Calu3 (cell line): ENCODE measurements at regions not wholly inside any gene's neighbourhood (a gene's known extent, or its start where the extent isn't known, plus 50 kb on each side); places are given as distances from the start of the nearest gene placed in this dataset.

Source experiments
- BruUV-seq: library from RNA; stranded (reverse); fragments of 400-500 nt; replicated peaks from 2 replicates; lab custom pipeline; 2021; lab: Mats Ljungman, UMichigan
- CTCF ChIA-PET: fragments of 300-600 bp; sonication (Branson Sonifier 250); formaldehyde crosslinking; loops from one replicate; lab custom pipeline; 2022; ENCODE audit warnings: antibody characterized with exemption; lab: Charles Lee
- DNase-seq: peaks from one replicate; pipeline ENCODE4 v3.0.0; 2022
- H3K27ac Mint-ChIP-seq: one replicate; pipeline ENCODE4 v1.8.0; 2022; ENCODE audit warnings: mixed read lengths; ENCODE audit not compliant: unreplicated experiment
- H3K27me3 Mint-ChIP-seq: one replicate; pipeline ENCODE4 v1.8.0; 2022; ENCODE audit warnings: mixed read lengths; ENCODE audit not compliant: unreplicated experiment
- H3K36me3 Mint-ChIP-seq: one replicate; pipeline ENCODE4 v1.8.0; 2022; ENCODE audit warnings: mild to moderate bottlenecking, moderate library complexity, mixed read lengths; ENCODE audit not compliant: insufficient read depth, unreplicated experiment
- H3K4me1 Mint-ChIP-seq: one replicate; pipeline ENCODE4 v1.8.0; 2022; ENCODE audit warnings: mild to moderate bottlenecking, low read depth, mixed read lengths; ENCODE audit not compliant: unreplicated experiment
- H3K4me3 Mint-ChIP-seq: one replicate; pipeline ENCODE4 v1.8.0; 2022; ENCODE audit warnings: mild to moderate bottlenecking, low read depth, moderate library complexity, mixed read lengths; ENCODE audit not compliant: unreplicated experiment
- H3K9me3 Mint-ChIP-seq: one replicate; pipeline ENCODE4 v1.8.0; 2022; ENCODE audit warnings: low read depth, mixed read lengths; ENCODE audit not compliant: unreplicated experiment
- intact Hi-C: fragments of 100-400 bp; cut with micrococcal nuclease; formaldehyde crosslinking; loops from one replicate; pipeline ENCODE4 v1.10.0; 2022; ENCODE audit not compliant: unreplicated experiment
- TF ChIP-seq, protein P1 (sequence below): fragments of 200-600 bp; IDR thresholded peaks from one replicate; pipeline ENCODE4 v1.8.0; 2022; ENCODE audit warnings: antibody characterized with exemption; ENCODE audit not compliant: unreplicated experiment

DNA sequence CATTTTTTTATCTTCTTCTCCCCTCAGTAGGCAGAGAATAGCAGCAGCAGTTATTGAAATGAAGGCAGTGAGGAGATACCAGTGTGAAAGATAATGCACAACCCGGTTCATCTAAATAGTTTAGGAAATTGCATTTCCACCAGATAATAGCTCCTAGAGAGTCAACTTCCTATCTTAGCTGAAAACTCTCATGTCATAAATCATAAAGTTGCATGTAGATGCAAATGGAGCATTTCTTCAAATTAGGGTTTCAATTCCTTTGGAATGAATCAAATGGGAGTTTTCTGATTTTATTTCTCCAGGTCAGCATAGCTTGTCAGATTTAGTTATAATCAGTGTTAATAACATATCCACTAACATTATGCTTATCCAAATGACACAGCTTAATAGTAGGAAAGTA is 335.3 kb downstream of the CNTNAP4 start:
- H3K4me3 Mint-ChIP-seq = no peak overlapping the region
- no peaks in the 10 kb centered on the region for H3K27me3 Mint-ChIP-seq
- intact Hi-C loops = no loop called here
- H3K9me3 Mint-ChIP-seq = no peaks in the 10 kb centered on the region
- no TSS peak for BruUV-seq
- TF ChIP-seq, protein P1, sequence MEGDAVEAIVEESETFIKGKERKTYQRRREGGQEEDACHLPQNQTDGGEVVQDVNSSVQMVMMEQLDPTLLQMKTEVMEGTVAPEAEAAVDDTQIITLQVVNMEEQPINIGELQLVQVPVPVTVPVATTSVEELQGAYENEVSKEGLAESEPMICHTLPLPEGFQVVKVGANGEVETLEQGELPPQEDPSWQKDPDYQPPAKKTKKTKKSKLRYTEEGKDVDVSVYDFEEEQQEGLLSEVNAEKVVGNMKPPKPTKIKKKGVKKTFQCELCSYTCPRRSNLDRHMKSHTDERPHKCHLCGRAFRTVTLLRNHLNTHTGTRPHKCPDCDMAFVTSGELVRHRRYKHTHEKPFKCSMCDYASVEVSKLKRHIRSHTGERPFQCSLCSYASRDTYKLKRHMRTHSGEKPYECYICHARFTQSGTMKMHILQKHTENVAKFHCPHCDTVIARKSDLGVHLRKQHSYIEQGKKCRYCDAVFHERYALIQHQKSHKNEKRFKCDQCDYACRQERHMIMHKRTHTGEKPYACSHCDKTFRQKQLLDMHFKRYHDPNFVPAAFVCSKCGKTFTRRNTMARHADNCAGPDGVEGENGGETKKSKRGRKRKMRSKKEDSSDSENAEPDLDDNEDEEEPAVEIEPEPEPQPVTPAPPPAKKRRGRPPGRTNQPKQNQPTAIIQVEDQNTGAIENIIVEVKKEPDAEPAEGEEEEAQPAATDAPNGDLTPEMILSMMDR = no peak
- H3K27ac Mint-ChIP-seq = no peak overlapping the region
- CTCF ChIA-PET = no interaction called here
- no peaks in the 10 kb centered on the region for H3K4me1 Mint-ChIP-seq
- DNase-seq = no peak
- H3K36me3 Mint-ChIP-seq = no peaks in the 10 kb centered on the region

DNA sequence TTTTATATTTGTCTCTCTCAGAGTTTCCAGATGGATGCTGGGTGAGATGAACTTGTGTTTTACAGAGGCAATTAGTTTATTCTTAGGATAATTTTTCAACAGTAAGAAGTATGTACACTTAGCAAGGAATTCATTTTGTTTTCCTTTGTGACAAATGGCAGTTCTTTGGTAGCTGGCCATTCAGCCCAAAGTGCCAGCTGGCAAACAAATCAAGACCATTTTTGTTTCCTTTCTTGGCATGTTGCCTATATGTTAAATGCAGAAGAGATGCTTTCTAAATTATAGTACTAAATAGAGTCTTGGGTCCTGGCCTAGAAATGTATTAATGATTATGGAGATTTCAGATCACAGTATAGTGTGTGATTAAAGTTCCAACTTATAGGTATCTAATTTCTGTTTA is 337.1 kb downstream of the CNTNAP4 start:
- no TSS peak for BruUV-seq
- DNase-seq = no peak
- intact Hi-C loops = no loop called here

DNA sequence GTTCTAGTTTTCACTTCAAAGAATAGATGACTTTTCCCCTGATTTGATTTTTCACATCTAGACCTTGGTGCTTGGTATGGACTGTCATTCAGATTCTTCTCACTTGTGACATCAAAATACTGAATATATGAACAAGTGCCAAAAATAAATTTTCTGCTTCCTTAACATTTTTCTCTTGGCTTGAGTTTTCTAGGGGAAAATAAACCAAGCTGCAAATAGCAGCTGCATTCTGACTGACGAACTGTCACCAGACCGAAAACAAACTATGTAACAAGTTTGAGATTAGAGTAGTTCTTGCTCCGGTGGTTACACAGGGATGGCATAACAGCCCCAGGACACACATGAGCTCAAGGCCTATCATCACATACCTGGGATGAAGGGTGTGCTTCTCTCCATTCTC is 345.7 kb downstream of the CNTNAP4 start:
- intact Hi-C loops = no loop called here
- TF ChIP-seq, protein P1 = no peak
- H3K4me3 Mint-ChIP-seq = no peak overlapping the region
- BruUV-seq = no TSS peak
- peaks cover 3% of the 10 kb centered on the region for H3K9me3 Mint-ChIP-seq
- no peak for DNase-seq
- CTCF ChIA-PET = no interaction called here
- no peaks in the 10 kb centered on the region for H3K36me3 Mint-ChIP-seq
- H3K4me1 Mint-ChIP-seq = no peaks in the 10 kb centered on the region
- H3K27ac Mint-ChIP-seq = no peak overlapping the region
- no peaks in the 10 kb centered on the region for H3K27me3 Mint-ChIP-seq

More for the DNA sequence above, 337.1 kb downstream of the CNTNAP4 start:
- Mint-ChIP-seq H3K27me3 (no peaks in the 10 kb centered on the region), H3K4me1 (no peaks in the 10 kb centered on the region), H3K27ac (no peak overlapping the region), H3K9me3 (peaks cover 3% of the 10 kb centered on the region), H3K36me3 (no peaks in the 10 kb centered on the region), H3K4me3 (no peak overlapping the region)
- TF ChIP-seq, protein P1 = no peak
- CTCF ChIA-PET = no interaction called here

DNA sequence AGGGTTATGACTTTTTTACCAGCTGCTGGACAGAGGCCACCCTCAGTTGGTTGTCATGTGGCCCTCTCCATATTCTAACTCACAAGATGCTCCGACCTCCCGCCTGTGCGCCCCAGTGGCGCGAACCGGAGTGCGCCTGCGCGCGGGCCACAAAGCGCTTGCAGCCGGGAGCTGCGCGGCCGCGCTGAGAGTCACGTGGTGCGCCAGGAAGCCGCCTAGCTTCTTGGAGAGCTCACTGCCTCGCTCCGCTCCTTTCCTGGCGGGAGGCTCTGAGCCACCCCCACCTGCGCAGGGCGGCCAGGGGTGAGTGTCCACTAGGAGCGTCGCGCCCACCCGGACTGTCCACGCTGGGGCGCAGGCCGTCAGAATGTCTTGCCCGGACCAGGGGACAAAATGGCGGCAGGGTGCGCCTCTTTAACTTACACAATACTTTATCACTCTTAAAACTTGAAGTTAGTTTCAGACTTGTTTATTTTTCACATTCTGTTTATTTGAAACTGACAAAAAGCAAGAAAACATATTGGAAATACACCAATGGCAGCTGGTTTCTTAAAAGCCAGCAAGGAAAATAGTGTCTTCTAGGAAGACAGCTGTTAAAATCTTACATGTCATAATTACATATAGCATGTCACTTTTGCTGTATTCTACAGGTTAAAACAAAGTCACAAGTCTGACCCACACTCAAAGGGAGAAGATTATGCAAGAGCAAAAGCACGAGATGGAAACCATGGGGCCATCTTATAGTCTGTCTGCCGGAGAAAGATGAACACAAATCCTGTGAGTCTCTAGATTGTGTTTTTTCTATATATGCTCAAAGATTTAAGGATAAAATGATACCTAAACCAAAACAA is 357.9 kb downstream of the CNTNAP4 start:
- intact Hi-C loops = no loop called here
- Mint-ChIP-seq H3K4me1 (no peaks in the 10 kb centered on the region), H3K9me3 (peaks cover 10% of the 10 kb centered on the region), H3K27ac (no peak overlapping the region), H3K27me3 (no peaks in the 10 kb centered on the region), H3K4me3 (no peak overlapping the region), H3K36me3 (no peaks in the 10 kb centered on the region)
- no peak for DNase-seq
- no TSS peak for BruUV-seq
- CTCF ChIA-PET = no interaction called here
- TF ChIP-seq, protein P1 = no peak
